ENCODE measurements at regions not wholly inside any gene's neighbourhood (a gene's known extent, or its start where the extent isn't known, plus 50 kb on each side); places are given as distances from the start of the nearest gene placed in this dataset.
A peak's percentile ranks its signal among the peaks of the same experiment; 100 is the strongest.

- peak in 1 of 2 experiments; percentile 27 for DNase-seq
Observed at GRCh38 chr2:117553448-117553847, 261.0 kb upstream of the DDX18 start.

- DNase-seq = peak; percentile 94 to 96
Observed at GRCh38 chr2:117555965-117556364, 258.5 kb upstream of the DDX18 start.

GRCh38 chr2:117557626-117558025 is 256.9 kb upstream of the DDX18 start:
- DNase-seq = no peak

- no peak for DNase-seq
Observed at GRCh38 chr2:117562654-117563053, 251.8 kb upstream of the DDX18 start.

- DNase-seq = no peak
Observed at GRCh38 chr2:117571590-117572349, 242.7 kb upstream of the DDX18 start.

GRCh38 chr2:117587310-117587709 is 227.2 kb upstream of the DDX18 start:
- DNase-seq = no peak

- DNase-seq = no peak
Observed at GRCh38 chr2:117603060-117603459, 211.4 kb upstream of the DDX18 start.

GRCh38 chr2:117603567-117603966 is 210.9 kb upstream of the DDX18 start:
- DNase-seq = no peak

GRCh38 chr2:117607202-117607601 is 207.3 kb upstream of the DDX18 start:
- DNase-seq = no peak

GRCh38 chr2:117613101-117613500 is 201.4 kb upstream of the DDX18 start:
- no peak for DNase-seq

GRCh38 chr2:117614296-117614695 is 200.2 kb upstream of the DDX18 start:
- DNase-seq = peak in 1 of 2 experiments; percentile 33

GRCh38 chr2:117614823-117615534 is 199.5 kb upstream of the DDX18 start:
- peak in 1 of 2 experiments; percentile 24 for DNase-seq

GRCh38 chr2:117618607-117619006 is 195.9 kb upstream of the DDX18 start:
- DNase-seq = no peak

GRCh38 chr2:117621326-117621725 is 193.2 kb upstream of the DDX18 start:
- DNase-seq = peak in 1 of 2 experiments; percentile 7

- peak; percentile 36 to 61 for DNase-seq
Observed at GRCh38 chr2:117623175-117623574, 191.3 kb upstream of the DDX18 start.

GRCh38 chr2:117631152-117631945 is 183.1 kb upstream of the DDX18 start:
- DNase-seq = no peak

GRCh38 chr2:117635481-117635880 is 179.0 kb upstream of the DDX18 start:
- no peak for DNase-seq

- DNase-seq = no peak
Observed at GRCh38 chr2:117639401-117639800, 175.1 kb upstream of the DDX18 start.

- no peak for DNase-seq
Observed at GRCh38 chr2:117644403-117644802, 170.1 kb upstream of the DDX18 start.

- DNase-seq = no peak
Observed at GRCh38 chr2:117645458-117645857, 169.0 kb upstream of the DDX18 start.

GRCh38 chr2:117646099-117646498 is 168.4 kb upstream of the DDX18 start:
- peak in 1 of 2 experiments; percentile 13 for DNase-seq

- no peak for DNase-seq
Observed at GRCh38 chr2:117646872-117647271, 167.6 kb upstream of the DDX18 start.

- no peak for DNase-seq
Observed at GRCh38 chr2:117656546-117656945, 157.9 kb upstream of the DDX18 start.

Measured in NCI-H526 (cell line).